Esophagus squamous epithelium (tissue), 4 donors: ENCODE measurements at regions not wholly inside any gene's neighbourhood (a gene's known extent, or its start where the extent isn't known, plus 50 kb on each side); places are given as distances from the start of the nearest gene placed in this dataset.

Source experiments
- POLR2A ChIP-seq, 4 donors: fragments of 450-650 bp; IDR thresholded peaks; one replicate each; pipeline ENCODE4 v1.6.1; 2017; ENCODE audit warnings: antibody characterized with exemption in 4 of 4, mild to moderate bottlenecking in 4 of 4, moderate library complexity in 3 of 4
- TF ChIP-seq, protein P1 (sequence below), 6 experiments: fragments of 450-650 bp in 4 of 6; fragments of 200-600 bp in 2 of 6; sonication (generic) in 2 of 6; IDR thresholded peaks; one replicate each; pipeline ENCODE4 v1.5.1; 2016 to 2019; ENCODE audit warnings: antibody characterized with exemption in 6 of 6, mild to moderate bottlenecking in 4 of 6, moderate library complexity in 4 of 6

DNA sequence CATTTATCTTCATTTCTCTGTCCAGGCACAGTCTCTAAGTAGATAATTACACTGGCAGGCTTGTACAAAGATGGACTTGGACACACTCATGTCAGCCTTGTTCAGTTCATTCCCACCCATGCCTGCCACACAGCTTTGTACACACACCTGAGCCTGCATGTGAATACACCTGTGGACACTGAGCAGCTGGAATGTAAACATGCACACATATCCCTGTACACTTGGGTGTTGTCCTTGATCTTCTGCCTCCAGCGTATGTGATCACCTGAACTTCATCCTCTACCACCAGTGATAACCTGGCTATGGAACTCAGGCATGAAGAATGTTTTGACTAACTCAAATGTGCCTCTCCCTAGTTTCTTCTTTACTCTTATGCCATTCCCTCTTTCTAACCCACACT, 190.6 kb downstream of the DHX35 start:
- TF ChIP-seq, protein P1, sequence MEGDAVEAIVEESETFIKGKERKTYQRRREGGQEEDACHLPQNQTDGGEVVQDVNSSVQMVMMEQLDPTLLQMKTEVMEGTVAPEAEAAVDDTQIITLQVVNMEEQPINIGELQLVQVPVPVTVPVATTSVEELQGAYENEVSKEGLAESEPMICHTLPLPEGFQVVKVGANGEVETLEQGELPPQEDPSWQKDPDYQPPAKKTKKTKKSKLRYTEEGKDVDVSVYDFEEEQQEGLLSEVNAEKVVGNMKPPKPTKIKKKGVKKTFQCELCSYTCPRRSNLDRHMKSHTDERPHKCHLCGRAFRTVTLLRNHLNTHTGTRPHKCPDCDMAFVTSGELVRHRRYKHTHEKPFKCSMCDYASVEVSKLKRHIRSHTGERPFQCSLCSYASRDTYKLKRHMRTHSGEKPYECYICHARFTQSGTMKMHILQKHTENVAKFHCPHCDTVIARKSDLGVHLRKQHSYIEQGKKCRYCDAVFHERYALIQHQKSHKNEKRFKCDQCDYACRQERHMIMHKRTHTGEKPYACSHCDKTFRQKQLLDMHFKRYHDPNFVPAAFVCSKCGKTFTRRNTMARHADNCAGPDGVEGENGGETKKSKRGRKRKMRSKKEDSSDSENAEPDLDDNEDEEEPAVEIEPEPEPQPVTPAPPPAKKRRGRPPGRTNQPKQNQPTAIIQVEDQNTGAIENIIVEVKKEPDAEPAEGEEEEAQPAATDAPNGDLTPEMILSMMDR (IDR thresholded peaks at IDR 0.05), result no peak
- TF ChIP-seq POLR2A (IDR thresholded peaks at IDR 0.05), result no peak
